OCI-LY3 (cell line): ENCODE measurements at regions not wholly inside any gene's neighbourhood (a gene's known extent, or its start where the extent isn't known, plus 50 kb on each side); places are given as distances from the start of the nearest gene placed in this dataset.

Experiments
- CTCF ChIP-seq: fragments of 200-600, 300-600 bp; sonication (generic); IDR thresholded peaks from 2 replicates; pipeline ENCODE4 v1.5.1; 2014; ENCODE audit warnings: antibody characterized with exemption, low read length, low read depth
- EZH2phosphoT487 ChIP-seq: fragments of 200-600 bp; shearing (Covaris generic); IDR thresholded peaks from 2 replicates; pipeline ENCODE4 v1.6.1; 2018; ENCODE audit warnings: antibody characterized with exemption, mixed run types, low read depth

GRCh38 chr6:113500221-113500620, 356.9 kb upstream of the MARCKS start:
- TF ChIP-seq CTCF = no peak
- no peak for TF ChIP-seq EZH2phosphoT487
